Aorta (tissue), 5 donors: ENCODE measurements at regions not wholly inside any gene's neighbourhood (a gene's known extent, or its start where the extent isn't known, plus 50 kb on each side); places are given as distances from the start of the nearest gene placed in this dataset.

Source experiments
- ATAC-seq: fragments of 200-7000 bp; cut with Tn5 transposase; one replicate; pipeline ENCODE4 v1.9.1; 2022; ENCODE audit warnings: moderate library complexity; ENCODE audit not compliant: low FRiP score
- DNase-seq, 2 donors: peaks; one replicate each; pipeline ENCODE4 v3.0.0-alpha.2; 2020
- H3K27ac ChIP-seq, 2 donors: one replicate each; pipeline ENCODE4 v1.5.1; 2013; ENCODE audit warnings: low read length in 2 of 2, mild to moderate bottlenecking in 2 of 2, moderate library complexity in 2 of 2, control low read depth in 1 of 2, inconsistent platforms in 1 of 2, low read depth in 1 of 2
- H3K27me3 ChIP-seq, 2 donors: one replicate each; pipeline ENCODE4 v1.6.1; 2013; ENCODE audit warnings: control low read depth in 1 of 2, low read length in 1 of 2, mild to moderate bottlenecking in 1 of 2, moderate library complexity in 1 of 2; ENCODE audit not compliant: insufficient read depth in 2 of 2, control insufficient read depth in 1 of 2
- H3K36me3 ChIP-seq, 2 donors: one replicate each; pipeline ENCODE4 v1.6.1; 2013; ENCODE audit warnings: control low read depth in 1 of 2, low read length in 1 of 2, mild to moderate bottlenecking in 1 of 2; ENCODE audit not compliant: insufficient read depth in 2 of 2, control insufficient read depth in 1 of 2
- H3K4me1 ChIP-seq, 2 donors: one replicate each; pipeline ENCODE4 v1.6.1; 2013; ENCODE audit warnings: low read length in 2 of 2, control low read depth in 1 of 2, mild to moderate bottlenecking in 1 of 2, moderate library complexity in 1 of 2; ENCODE audit not compliant: insufficient read depth in 2 of 2, control insufficient read depth in 1 of 2
- H3K4me3 ChIP-seq, 2 donors: one replicate each; pipeline ENCODE4 v1.5.1; 2013; ENCODE audit warnings: low read length in 2 of 2, control low read depth in 1 of 2, mild to moderate bottlenecking in 1 of 2
- H3K9me3 ChIP-seq: one replicate; pipeline ENCODE4 v1.6.1; 2013; ENCODE audit warnings: mild to moderate bottlenecking, low read length; ENCODE audit not compliant: control insufficient read depth
- WGBS, 2 donors: extraction: QIAGEN DNeasy Blood & Tissue Kit; methylation state at CpG; one replicate each; pipeline ENCODE4 v1.1.7; 2013; 5-methylcytosine and 5-hydroxymethylcytosine counted together
- intact Hi-C, 2 donors: fragments of 100-400 bp; cut with DNase I; formaldehyde crosslinking; loops; one replicate each; pipeline versions ENCODE4 v1.14.2 to v1.15.0; 2022
- donor health status: healthy with polysubstance abuse.
- donor health status: Bipolar disorder and iron deficiency.
- donor health status: DM: no; HTN: no; CAD: no.
- donor health status: DM: no; HTN: no; CAD: no.
- donor health status: DM: yes; HTN: yes; CAD: no.

GRCh38 chr13:81762449-81762848 lies 1421.5 kb upstream of the SPRY2 start:
- no peaks in the 10 kb centered on the region for H3K27me3 ChIP-seq
- H3K27ac ChIP-seq: no peak overlapping the region
- no peaks in the 10 kb centered on the region for H3K36me3 ChIP-seq
- intact Hi-C loops: no loop called here
- no peak overlapping the region for H3K4me3 ChIP-seq
- WGBS, 2 donors: 85 to 88% methylated on average over 1 of the region's 1 CpG
- no peak for ATAC-seq
- H3K4me1 ChIP-seq: peaks cover 0 to 1% of the 10 kb centered on the region in 2 donors
- DNase-seq: no peak
- no peaks in the 10 kb centered on the region for H3K9me3 ChIP-seq

GRCh38 chr13:81760316-81760715 lies 1419.4 kb upstream of the SPRY2 start:
- no peak for DNase-seq
- intact Hi-C loops: no loop called here
- ATAC-seq: no peak
- WGBS, 2 donors: 70 to 79% methylated on average over 2 of the region's 2 CpGs
- no peak overlapping the region for H3K4me3 ChIP-seq
- H3K27me3 ChIP-seq: no peaks in the 10 kb centered on the region
- no peak overlapping the region for H3K27ac ChIP-seq
- H3K9me3 ChIP-seq: no peaks in the 10 kb centered on the region
- peaks cover 0 to 1% of the 10 kb centered on the region in 2 donors for H3K4me1 ChIP-seq
- H3K36me3 ChIP-seq: no peaks in the 10 kb centered on the region

GRCh38 chr13:81757348-81757970 lies 1416.5 kb upstream of the SPRY2 start:
- intact Hi-C loops: no loop called here
- H3K4me1 ChIP-seq: peaks cover 0 to 1% of the 10 kb centered on the region in 2 donors
- DNase-seq: no peak
- H3K27ac ChIP-seq: no peak overlapping the region
- H3K4me3 ChIP-seq: no peak overlapping the region
- no peak for ATAC-seq
- H3K9me3 ChIP-seq: no peaks in the 10 kb centered on the region
- H3K36me3 ChIP-seq: no peaks in the 10 kb centered on the region
- no peaks in the 10 kb centered on the region for H3K27me3 ChIP-seq

GRCh38 chr13:81745391-81745790 lies 1404.5 kb upstream of the SPRY2 start:
- Histone ChIP-seq H3K27me3 (no peaks in the 10 kb centered on the region), H3K27ac (no peak overlapping the region), H3K36me3 (no peaks in the 10 kb centered on the region), H3K4me1 (no peaks in the 10 kb centered on the region), H3K9me3 (no peaks in the 10 kb centered on the region), H3K4me3 (no peak overlapping the region)
- no peak for DNase-seq
- 58 to 76% methylated on average over 4 of the region's 4 CpGs for WGBS, 2 donors
- intact Hi-C loops: no loop called here
- ATAC-seq: no peak

DNA sequence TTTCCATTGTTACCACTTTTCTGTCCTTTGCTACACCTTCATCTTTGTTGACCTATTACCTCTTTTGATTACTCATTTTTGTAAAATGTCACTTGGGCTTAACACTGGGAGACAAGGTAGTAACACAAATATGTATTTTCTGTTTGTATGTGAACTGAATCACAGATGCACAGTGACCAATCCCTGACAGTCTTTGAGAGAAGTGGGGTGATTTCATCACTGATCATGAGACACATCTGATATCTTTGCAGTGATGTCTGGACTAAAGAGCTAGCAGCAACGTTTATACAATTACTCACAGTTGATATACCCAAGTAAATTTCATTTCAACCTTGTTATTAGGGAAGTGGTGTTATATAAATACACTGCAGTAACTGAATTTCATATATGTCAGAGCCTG lies 1397.4 kb upstream of the SPRY2 start:
- DNase-seq: no peak
- WGBS, 2 donors: 22 to 23% methylated on average over 1 of the region's 1 CpG

DNA sequence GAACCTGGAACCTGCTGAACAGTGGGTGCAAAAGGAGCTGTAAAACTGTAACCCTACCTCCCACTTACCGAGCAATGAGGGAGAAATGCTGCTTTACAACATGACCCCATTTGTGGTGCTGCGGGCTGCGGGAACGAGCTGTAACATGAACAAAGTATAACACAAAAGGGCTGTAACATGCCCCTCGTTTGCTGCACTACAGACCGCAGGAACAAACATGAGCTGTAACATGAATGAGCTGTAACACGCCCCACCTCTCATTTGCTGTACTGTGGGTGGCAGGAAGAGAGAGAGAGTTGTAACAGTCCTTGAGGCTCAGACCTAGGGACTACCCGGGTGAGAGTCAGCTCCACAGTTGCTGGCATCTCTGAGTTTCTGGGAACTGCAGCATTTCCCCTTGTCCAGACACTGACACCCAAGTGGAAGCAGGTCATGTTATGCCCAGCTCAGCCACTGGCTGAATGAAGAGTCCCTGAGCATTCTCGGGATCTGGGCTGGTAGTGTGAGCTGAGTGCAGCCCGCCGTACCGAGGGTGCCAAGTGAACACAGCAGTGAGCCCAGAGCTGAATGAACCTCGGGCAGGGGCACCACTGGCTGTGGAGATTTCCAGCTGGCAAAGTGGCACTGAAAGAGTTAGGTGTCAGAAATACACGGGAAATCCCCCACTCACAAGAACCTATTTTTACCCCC lies 1385.3 kb upstream of the SPRY2 start:
- H3K4me1 ChIP-seq: no peaks in the 10 kb centered on the region
- no peaks in the 10 kb centered on the region for H3K9me3 ChIP-seq
- DNase-seq (peak in 1 of 2 donors; percentile 23), ATAC-seq (no peak)
- intact Hi-C loops: no loop called here
- no peak overlapping the region for H3K27ac ChIP-seq
- 87 to 88% methylated on average over 14 of the region's 14 CpGs for WGBS, 2 donors
- H3K4me3 ChIP-seq: no peak overlapping the region
- H3K36me3 ChIP-seq: no peaks in the 10 kb centered on the region
- no peaks in the 10 kb centered on the region for H3K27me3 ChIP-seq

More for the DNA sequence above, 1397.4 kb upstream of the SPRY2 start:
- H3K27me3 ChIP-seq: no peaks in the 10 kb centered on the region
- ATAC-seq: no peak
- no peaks in the 10 kb centered on the region for H3K36me3 ChIP-seq
- H3K4me3 ChIP-seq: no peak overlapping the region
- intact Hi-C loops: no loop called here
- H3K9me3 ChIP-seq: no peaks in the 10 kb centered on the region
- no peak overlapping the region for H3K27ac ChIP-seq
- H3K4me1 ChIP-seq: no peaks in the 10 kb centered on the region

GRCh38 chr13:81722456-81722855 lies 1381.5 kb upstream of the SPRY2 start:
- no peaks in the 10 kb centered on the region for H3K9me3 ChIP-seq
- intact Hi-C loops: no loop called here
- ATAC-seq (no peak), DNase-seq (no peak)
- no peaks in the 10 kb centered on the region for H3K36me3 ChIP-seq
- no peak overlapping the region for H3K4me3 ChIP-seq
- no peak overlapping the region for H3K27ac ChIP-seq
- 6 to 19% methylated on average over 1 of the region's 1 CpG for WGBS, 2 donors
- H3K4me1 ChIP-seq: no peaks in the 10 kb centered on the region
- no peaks in the 10 kb centered on the region for H3K27me3 ChIP-seq

- no peak for ATAC-seq
Measured at GRCh38 chr13:81721400-81721799, 1380.5 kb upstream of the SPRY2 start.

DNA sequence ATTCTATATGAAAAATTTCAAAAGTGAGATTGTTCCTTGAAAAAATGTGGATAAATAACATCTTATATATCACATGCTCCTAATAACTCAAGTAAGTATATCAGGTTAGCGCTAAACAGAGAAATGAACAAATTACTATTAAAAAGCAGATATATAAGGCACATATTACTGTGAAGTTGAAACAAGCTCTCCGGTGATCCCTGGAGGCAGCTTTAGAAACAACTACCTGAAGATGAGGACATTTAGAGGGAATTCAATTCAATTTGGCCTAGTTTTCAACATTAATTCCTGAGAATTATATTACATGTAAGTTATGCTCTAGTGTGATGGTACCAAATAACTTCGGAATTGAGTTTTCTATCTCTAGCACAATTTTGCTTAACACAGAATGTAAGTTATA lies 1373.6 kb upstream of the SPRY2 start:
- Histone ChIP-seq H3K27ac (no peak overlapping the region), H3K4me3 (no peak overlapping the region), H3K36me3 (no peaks in the 10 kb centered on the region), H3K27me3 (no peaks in the 10 kb centered on the region), H3K4me1 (no peaks in the 10 kb centered on the region), H3K9me3 (no peaks in the 10 kb centered on the region)
- 77 to 81% methylated on average over 3 of the region's 3 CpGs for WGBS, 2 donors
- intact Hi-C loops: no loop called here
- no peak for ATAC-seq
- DNase-seq: no peak

More at GRCh38 chr13:81721400-81721799, 1380.5 kb upstream of the SPRY2 start:
- Histone ChIP-seq H3K27ac (no peak overlapping the region), H3K4me3 (no peak overlapping the region), H3K4me1 (no peaks in the 10 kb centered on the region), H3K36me3 (no peaks in the 10 kb centered on the region), H3K27me3 (no peaks in the 10 kb centered on the region), H3K9me3 (no peaks in the 10 kb centered on the region)
- DNase-seq: no peak
- intact Hi-C loops: no loop called here
